HG02571 (cell line): ENCODE measurements at regions not wholly inside any gene's neighbourhood (a gene's known extent, or its start where the extent isn't known, plus 50 kb on each side); places are given as distances from the start of the nearest gene placed in this dataset.
"Not testable (repeated sequence)": the region's sequence is repeated elsewhere in the genome, so short reads cannot be mapped to it uniquely, and the experiment has no call there.

Source experiments
- ATAC-seq: cut with Tn5 transposase; IDR thresholded peaks from one replicate; pipeline ENCODE4 v1.9.1; 2021; ENCODE audit warnings: mild to moderate bottlenecking, moderate library complexity; ENCODE audit not compliant: unreplicated experiment

DNA sequence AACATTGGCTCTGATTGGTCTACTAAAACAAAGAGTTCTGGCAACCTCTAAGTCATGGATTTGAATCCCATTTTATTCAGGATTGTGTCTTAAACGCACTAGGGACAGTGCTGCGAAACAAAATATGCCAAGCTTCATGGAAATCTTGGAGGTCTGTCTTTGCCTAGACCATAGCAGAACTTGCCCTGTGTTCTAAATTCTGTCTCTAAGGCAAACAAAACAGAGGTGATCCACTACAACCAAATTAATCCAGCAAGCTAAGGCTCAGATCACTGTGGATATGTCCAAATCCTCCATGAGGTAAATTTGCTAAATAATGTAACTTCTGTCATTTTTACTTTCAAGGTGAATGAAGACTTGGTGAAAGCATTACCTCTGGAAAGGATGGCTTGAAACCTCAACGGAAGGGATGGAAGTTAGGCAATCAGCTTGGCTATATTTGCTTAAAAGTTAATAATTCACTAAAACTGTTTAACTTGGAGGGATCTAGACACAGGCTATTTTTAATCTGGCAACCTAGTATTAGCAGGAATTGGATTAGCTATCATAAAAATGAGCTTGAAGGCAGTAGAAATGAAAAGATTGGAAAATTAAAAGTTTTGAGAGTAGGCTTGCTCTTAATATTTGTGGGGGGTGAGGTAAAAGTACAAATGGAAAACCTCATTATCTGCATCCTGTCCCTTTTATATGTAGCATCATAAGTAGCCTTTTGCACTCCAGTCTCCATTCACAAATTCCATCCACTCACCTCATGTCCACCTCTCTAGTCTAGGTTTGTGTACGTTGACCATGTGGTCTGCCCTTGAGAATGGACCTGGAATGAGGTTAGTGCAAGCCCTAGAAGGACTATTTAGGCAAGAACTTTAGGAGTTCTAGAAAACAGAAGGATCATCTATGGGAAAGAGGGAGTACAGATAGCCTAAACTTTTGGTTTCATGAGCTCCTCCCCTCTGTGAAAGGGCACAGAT, 176.2 kb downstream of the SMC2 start:
- ATAC-seq: no peak

- ATAC-seq: no peak
Measured at GRCh38 chr9:104276709-104277245, 182.7 kb downstream of the SMC2 start.

GRCh38 chr9:104278929-104279496, 184.9 kb downstream of the SMC2 start:
- no peak for ATAC-seq

GRCh38 chr9:104279535-104280177, 185.5 kb downstream of the SMC2 start:
- no peak for ATAC-seq

DNA sequence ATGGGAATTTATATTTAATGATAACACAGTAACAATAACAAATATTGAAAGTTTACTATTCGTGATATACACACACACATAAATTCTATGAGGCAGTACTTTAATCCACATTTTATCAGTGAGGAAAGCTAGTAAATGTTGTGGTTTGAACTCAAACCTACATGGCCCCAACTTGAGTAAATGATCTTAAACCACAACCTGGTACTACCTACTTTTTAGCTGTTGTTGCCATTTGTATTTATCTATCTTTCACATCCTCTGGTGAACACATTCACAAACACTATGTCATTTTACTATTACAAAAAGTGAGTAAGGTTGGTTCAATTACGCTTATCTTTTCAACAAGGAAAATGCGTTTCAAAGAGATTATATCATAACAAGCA, 186.1 kb downstream of the SMC2 start:
- ATAC-seq: no peak

DNA sequence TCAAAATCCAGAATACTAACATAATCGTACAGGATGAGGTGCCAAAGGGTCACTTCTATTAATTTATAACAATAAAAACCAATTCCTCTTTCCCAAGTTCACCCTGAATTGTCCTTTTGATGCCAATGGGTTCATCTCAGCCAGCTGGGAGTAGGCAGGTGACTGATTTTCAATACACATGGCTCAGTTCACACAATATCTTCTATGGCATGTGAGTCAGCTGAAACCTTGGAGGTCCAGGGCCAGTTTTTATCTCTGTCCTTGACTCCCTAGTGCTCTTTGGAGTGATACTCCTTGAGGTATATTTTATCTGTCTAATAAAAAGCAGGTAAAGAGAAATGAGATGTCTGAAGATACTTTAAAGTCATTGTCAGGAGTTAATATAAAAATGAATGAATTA, 186.6 kb downstream of the SMC2 start:
- ATAC-seq: no peak

- no peak for ATAC-seq
Measured at GRCh38 chr9:104286187-104286586, 192.1 kb downstream of the SMC2 start.

GRCh38 chr9:104286799-104287198, 192.7 kb downstream of the SMC2 start:
- no peak for ATAC-seq

GRCh38 chr9:104287253-104287878, 193.3 kb downstream of the SMC2 start:
- no peak for ATAC-seq

DNA sequence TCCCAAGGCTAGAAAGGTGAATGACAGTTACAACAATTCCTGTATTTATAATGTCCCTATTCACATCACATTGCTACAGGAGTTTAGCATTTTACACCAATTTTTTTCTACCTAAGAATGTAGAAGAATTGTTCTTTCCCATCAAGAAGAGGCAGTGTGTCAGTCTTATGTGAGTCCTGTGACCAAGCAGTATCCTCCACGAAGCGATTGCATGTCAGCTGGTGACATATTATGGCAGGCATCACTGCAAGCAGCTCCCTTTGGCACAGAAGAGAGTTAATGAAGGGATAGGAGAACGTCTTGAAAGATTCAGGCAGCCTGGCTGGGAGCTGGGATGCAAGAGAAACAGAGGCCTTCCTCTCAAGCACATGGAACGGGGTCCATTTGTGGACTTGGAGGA, 199.8 kb downstream of the SMC2 start:
- ATAC-seq: no peak

- ATAC-seq: no peak
Measured at GRCh38 chr9:104300124-104300523, 203.9 kb upstream of the OR13F1 start.

DNA sequence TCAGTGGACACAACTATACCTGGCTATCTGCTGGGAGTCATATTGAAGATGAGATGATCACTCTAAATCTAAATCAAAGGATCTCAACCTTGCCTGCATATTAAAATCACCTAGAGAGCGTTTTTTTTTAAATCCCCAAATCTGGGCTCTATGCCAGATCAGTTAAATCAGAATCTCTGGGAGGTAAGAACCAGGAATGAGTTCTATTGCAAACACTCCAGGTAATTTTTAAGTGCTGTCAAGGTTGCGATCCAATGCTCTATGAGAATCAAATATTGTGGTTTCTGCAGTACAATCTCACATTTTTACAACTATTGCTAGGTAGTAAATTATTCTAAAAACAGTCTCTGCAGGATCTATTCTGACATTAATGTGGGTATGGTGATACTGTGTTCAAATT, 202.3 kb upstream of the OR13F1 start:
- no peak for ATAC-seq

DNA sequence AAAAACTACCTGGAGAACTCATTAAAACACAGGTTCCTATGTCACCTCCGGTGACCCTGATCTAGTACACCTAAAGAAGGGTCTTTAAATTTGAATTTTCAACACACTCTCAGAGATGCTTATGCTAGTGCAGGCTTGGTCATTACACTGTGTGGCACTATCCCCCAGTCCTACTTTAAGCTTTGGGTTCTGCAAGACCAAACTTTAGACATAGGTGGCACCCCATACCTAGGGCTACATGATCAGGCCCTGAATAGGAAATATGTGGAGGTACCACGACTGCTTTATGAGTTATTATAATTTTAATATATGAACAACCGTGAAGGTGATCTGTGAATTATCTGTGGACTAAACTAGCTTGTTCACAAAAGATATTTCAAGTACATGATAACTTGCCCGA, 201.3 kb upstream of the OR13F1 start:
- no peak for ATAC-seq

DNA sequence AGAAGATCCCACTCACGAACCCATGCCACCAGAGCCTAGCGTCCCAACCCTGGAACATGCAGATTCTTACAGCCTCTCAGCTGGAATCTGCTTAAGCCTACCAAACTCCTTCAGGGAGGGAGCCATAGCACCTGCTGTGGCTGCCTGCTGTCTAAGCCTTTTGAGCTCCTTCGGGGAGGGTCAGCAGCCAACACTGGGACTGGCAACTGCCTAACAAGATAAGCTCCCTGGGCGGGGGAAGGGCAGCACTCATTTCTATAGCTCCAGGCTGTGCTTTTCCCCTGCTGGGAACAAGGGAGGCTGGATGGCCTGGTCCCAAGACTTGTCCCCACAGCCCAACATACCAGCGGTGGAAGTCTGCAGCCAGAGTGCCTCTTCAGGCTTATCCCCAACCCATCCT, 199.1 kb upstream of the OR13F1 start:
- no peak for ATAC-seq

GRCh38 chr9:104313396-104314110, 190.5 kb upstream of the OR13F1 start:
- no peak for ATAC-seq

- not testable (repeated sequence) for ATAC-seq
Measured at GRCh38 chr9:104316201-104317009, 187.7 kb upstream of the OR13F1 start.

DNA sequence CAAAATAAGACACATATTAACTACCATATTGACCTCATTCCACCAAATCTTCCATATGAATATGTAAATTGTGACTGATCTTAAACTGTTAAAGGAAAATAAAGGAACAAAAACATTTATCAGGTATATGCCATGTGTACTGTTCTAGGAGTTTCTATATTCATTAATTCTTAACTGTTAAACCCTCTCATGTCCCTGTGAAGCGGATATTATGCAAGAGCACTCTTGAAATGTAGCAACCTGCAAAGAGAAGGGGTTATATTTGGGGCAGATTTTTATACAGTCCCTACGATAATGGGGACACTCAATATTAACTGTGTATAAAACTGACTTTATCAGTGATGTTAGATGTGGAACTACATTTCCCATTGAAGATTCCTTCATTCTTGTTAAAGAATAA, 184.9 kb upstream of the OR13F1 start:
- no peak for ATAC-seq

- ATAC-seq: no peak
Measured at GRCh38 chr9:104319685-104320084, 184.4 kb upstream of the OR13F1 start.

- no peak for ATAC-seq
Measured at GRCh38 chr9:104322596-104322995, 181.5 kb upstream of the OR13F1 start.
